CD4-positive, alpha-beta T cell treated with Interleukin-15 for 4 hours (primary cell): ENCODE measurements at regions not wholly inside any gene's neighbourhood (a gene's known extent, or its start where the extent isn't known, plus 50 kb on each side); places are given as distances from the start of the nearest gene placed in this dataset.

ENCODE experiments used
- DNase-seq: peaks from one replicate; pipeline ENCODE4 v3.0.0-alpha.2; 2020; ENCODE audit warnings: low spot score

- DNase-seq = no peak
Measured at GRCh38 chr4:36823199-36823967, 421.2 kb upstream of the NWD2 start.

GRCh38 chr4:36824682-36825081 lies 419.9 kb upstream of the NWD2 start:
- no peak for DNase-seq

- DNase-seq = no peak
Measured at GRCh38 chr4:36835246-36835645, 409.3 kb upstream of the NWD2 start.

GRCh38 chr4:36841583-36842326 lies 402.8 kb upstream of the NWD2 start:
- no peak for DNase-seq

GRCh38 chr4:36844448-36844847 lies 400.1 kb upstream of the NWD2 start:
- no peak for DNase-seq

GRCh38 chr4:36852856-36853255 lies 391.7 kb upstream of the NWD2 start:
- DNase-seq = no peak

- no peak for DNase-seq
Measured at GRCh38 chr4:36854554-36854953, 390.0 kb upstream of the NWD2 start.

- DNase-seq = no peak
Measured at GRCh38 chr4:36863601-36864000, 380.9 kb upstream of the NWD2 start.

GRCh38 chr4:36870121-36870520 lies 374.4 kb upstream of the NWD2 start:
- DNase-seq = no peak

- no peak for DNase-seq
Measured at GRCh38 chr4:36872679-36873078, 371.9 kb upstream of the NWD2 start.

- no peak for DNase-seq
Measured at GRCh38 chr4:36884151-36884550, 360.4 kb upstream of the NWD2 start.

GRCh38 chr4:36891971-36892370 lies 352.6 kb upstream of the NWD2 start:
- DNase-seq = no peak

- DNase-seq = no peak
Measured at GRCh38 chr4:36900446-36900987, 344.0 kb upstream of the NWD2 start.

- no peak for DNase-seq
Measured at GRCh38 chr4:36904823-36905222, 339.7 kb upstream of the NWD2 start.

GRCh38 chr4:36914106-36914505 lies 330.4 kb upstream of the NWD2 start:
- no peak for DNase-seq

GRCh38 chr4:36915717-36916116 lies 328.8 kb upstream of the NWD2 start:
- DNase-seq = no peak

GRCh38 chr4:36917413-36917812 lies 327.1 kb upstream of the NWD2 start:
- DNase-seq = no peak

GRCh38 chr4:36919721-36920120 lies 324.8 kb upstream of the NWD2 start:
- DNase-seq = no peak

- DNase-seq = no peak
Measured at GRCh38 chr4:36921476-36922216, 322.9 kb upstream of the NWD2 start.

GRCh38 chr4:36930562-36931111 lies 313.9 kb upstream of the NWD2 start:
- DNase-seq = no peak

- no peak for DNase-seq
Measured at GRCh38 chr4:36944232-36944631, 300.3 kb upstream of the NWD2 start.

- no peak for DNase-seq
Measured at GRCh38 chr4:36961420-36961819, 283.1 kb upstream of the NWD2 start.
